Astrocyte (in vitro differentiated cells and primary cell): ENCODE measurements at regions not wholly inside any gene's neighbourhood (a gene's known extent, or its start where the extent isn't known, plus 50 kb on each side); places are given as distances from the start of the nearest gene placed in this dataset.

Experiments
- DNase-seq: peaks from one replicate; pipeline ENCODE4 v3.0.0-alpha.2; 2010; ENCODE audit warnings: low read depth
- FAIRE-seq: peaks from 2 replicates; lab custom pipeline; 2011; peaks lifted over from hg19 to GRCh38; lab: Jason Lieb, UNC
- H2AFZ ChIP-seq: 2 replicates; pipeline ENCODE4 v1.6.0; 2012; ENCODE audit warnings: low read depth, low read length, inconsistent platforms
- H3K27ac ChIP-seq: 2 replicates; pipeline ENCODE4 v1.5.1; 2011; ENCODE audit warnings: low read depth, low read length, inconsistent platforms
- H3K27me3 ChIP-seq: 2 replicates; pipeline ENCODE4 v1.6.0; 2011; ENCODE audit warnings: low read length, inconsistent platforms; ENCODE audit not compliant: insufficient read depth
- H3K36me3 ChIP-seq: 2 replicates; pipeline ENCODE4 v1.5.1; 2011; ENCODE audit warnings: low read length, inconsistent platforms; ENCODE audit not compliant: insufficient read depth
- H3K4me1 ChIP-seq: 2 replicates; pipeline ENCODE4 v1.5.1; 2011; ENCODE audit warnings: low read length, inconsistent platforms; ENCODE audit not compliant: insufficient read depth
- H3K4me2 ChIP-seq: 2 replicates; pipeline ENCODE4 v1.6.0; 2012; ENCODE audit warnings: low read length, inconsistent platforms
- H3K4me3 ChIP-seq: 2 replicates; pipeline ENCODE4 v1.5.1; 2011; ENCODE audit warnings: low read depth, mild to moderate bottlenecking, low read length, inconsistent platforms; ENCODE audit not compliant: insufficient read depth
- H3K79me2 ChIP-seq: 2 replicates; pipeline ENCODE4 v1.6.0; 2012; ENCODE audit warnings: mild to moderate bottlenecking, low read length, inconsistent platforms; ENCODE audit not compliant: insufficient read depth
- H3K9ac ChIP-seq: 2 replicates; pipeline ENCODE4 v1.6.0; 2012; ENCODE audit warnings: mild to moderate bottlenecking, low read length, inconsistent platforms
- H3K9me3 ChIP-seq: 2 replicates; pipeline ENCODE4 v1.5.1; 2012; ENCODE audit warnings: low read depth, mild to moderate bottlenecking, low read length, inconsistent platforms; ENCODE audit not compliant: insufficient read depth
- H4K20me1 ChIP-seq: 2 replicates; pipeline ENCODE4 v1.6.0; 2012; ENCODE audit warnings: low read length, inconsistent platforms; ENCODE audit not compliant: insufficient read depth
- H3K27ac Mint-ChIP-seq: one replicate; pipeline ENCODE4 v1.8.0; 2021; ENCODE audit warnings: mild to moderate bottlenecking, mixed read lengths; ENCODE audit not compliant: unreplicated experiment
- H3K27me3 Mint-ChIP-seq: one replicate; pipeline ENCODE4 v1.8.0; 2021; ENCODE audit warnings: low read depth, mixed read lengths; ENCODE audit not compliant: unreplicated experiment
- H3K36me3 Mint-ChIP-seq: one replicate; pipeline ENCODE4 v1.8.0; 2021; ENCODE audit warnings: low read depth, mixed read lengths; ENCODE audit not compliant: unreplicated experiment
- H3K4me1 Mint-ChIP-seq: one replicate; pipeline ENCODE4 v1.8.0; 2021; ENCODE audit warnings: low read depth, mixed read lengths; ENCODE audit not compliant: unreplicated experiment
- H3K4me3 Mint-ChIP-seq: one replicate; pipeline ENCODE4 v1.8.0; 2021; ENCODE audit warnings: mild to moderate bottlenecking, moderate library complexity, mixed read lengths; ENCODE audit not compliant: unreplicated experiment
- H3K9me3 Mint-ChIP-seq: one replicate; pipeline ENCODE4 v1.8.0; 2021; ENCODE audit warnings: mild to moderate bottlenecking, mixed read lengths; ENCODE audit not compliant: unreplicated experiment
- CTCF ChIP-seq: IDR thresholded peaks from 2 replicates; pipeline ENCODE4 v1.5.1; 2011; ENCODE audit warnings: low read depth, mild to moderate bottlenecking, inconsistent platforms, low read length, moderate library complexity; ENCODE audit not compliant: insufficient read depth
- EZH2 ChIP-seq: IDR thresholded peaks from 2 replicates; pipeline ENCODE4 v1.6.1; 2012; ENCODE audit warnings: mild to moderate bottlenecking, low read length, inconsistent platforms; ENCODE audit not compliant: insufficient read depth

GRCh38 chr10:60508037-60508436, 118.4 kb upstream of the ANK3 start:
- Histone ChIP-seq H3K9me3 (no peaks in the 10 kb centered on the region), H3K9ac (no peak overlapping the region), H3K79me2 (no peaks in the 10 kb centered on the region), H3K4me3 (no peak overlapping the region), H3K4me1 (no peaks in the 10 kb centered on the region), H2AFZ (no peak overlapping the region), H3K36me3 (no peaks in the 10 kb centered on the region), H3K27ac (no peak overlapping the region), H3K4me2 (no peak overlapping the region), H4K20me1 (no peaks in the 10 kb centered on the region), H3K27me3 (no peaks in the 10 kb centered on the region)
- FAIRE-seq (no peak), DNase-seq (no peak)
- H3K4me3 Mint-ChIP-seq, result no peak overlapping the region
- peaks cover 2% of the 10 kb centered on the region for H3K4me1 Mint-ChIP-seq
- H3K9me3 Mint-ChIP-seq, result no peaks in the 10 kb centered on the region
- H3K27me3 Mint-ChIP-seq, result no peaks in the 10 kb centered on the region
- no peak overlapping the region for H3K27ac Mint-ChIP-seq
- no peak for TF ChIP-seq CTCF
- TF ChIP-seq EZH2, result no peak
- no peaks in the 10 kb centered on the region for H3K36me3 Mint-ChIP-seq

- H3K4me3 ChIP-seq, result no peak overlapping the region
- H3K27ac ChIP-seq, result no peak overlapping the region
- H3K4me1 Mint-ChIP-seq, result no peaks in the 10 kb centered on the region
- no peak overlapping the region for H2AFZ ChIP-seq
- no peak overlapping the region for H3K27ac Mint-ChIP-seq
- FAIRE-seq (no peak), DNase-seq (no peak)
- H4K20me1 ChIP-seq, result no peaks in the 10 kb centered on the region
- H3K27me3 Mint-ChIP-seq, result no peaks in the 10 kb centered on the region
- no peaks in the 10 kb centered on the region for H3K9me3 ChIP-seq
- no peak overlapping the region for H3K9ac ChIP-seq
- no peaks in the 10 kb centered on the region for H3K4me1 ChIP-seq
- no peaks in the 10 kb centered on the region for H3K9me3 Mint-ChIP-seq
- no peak overlapping the region for H3K4me3 Mint-ChIP-seq
- H3K79me2 ChIP-seq, result no peaks in the 10 kb centered on the region
- H3K4me2 ChIP-seq, result no peak overlapping the region
- H3K36me3 Mint-ChIP-seq, result no peaks in the 10 kb centered on the region
- no peaks in the 10 kb centered on the region for H3K27me3 ChIP-seq
- no peaks in the 10 kb centered on the region for H3K36me3 ChIP-seq
- TF ChIP-seq CTCF, result no peak
- TF ChIP-seq EZH2, result no peak
Measured at GRCh38 chr10:60502621-60503020, 112.9 kb upstream of the ANK3 start.

GRCh38 chr10:60498985-60499384, 109.3 kb upstream of the ANK3 start:
- H3K27me3 Mint-ChIP-seq, result no peaks in the 10 kb centered on the region
- H3K4me1 Mint-ChIP-seq, result peaks cover 10% of the 10 kb centered on the region
- H3K36me3 ChIP-seq, result no peaks in the 10 kb centered on the region
- no peak for TF ChIP-seq CTCF
- TF ChIP-seq EZH2, result no peak
- DNase-seq (no peak), FAIRE-seq (no peak)
- no peak overlapping the region for H3K4me3 Mint-ChIP-seq
- no peak overlapping the region for H3K4me2 ChIP-seq
- no peak overlapping the region for H3K27ac Mint-ChIP-seq
- no peaks in the 10 kb centered on the region for H4K20me1 ChIP-seq
- H2AFZ ChIP-seq, result no peak overlapping the region
- H3K9me3 Mint-ChIP-seq, result no peaks in the 10 kb centered on the region
- H3K9me3 ChIP-seq, result no peaks in the 10 kb centered on the region
- peaks cover 7% of the 10 kb centered on the region for H3K4me1 ChIP-seq
- H3K27ac ChIP-seq, result no peak overlapping the region
- H3K79me2 ChIP-seq, result no peaks in the 10 kb centered on the region
- no peaks in the 10 kb centered on the region for H3K27me3 ChIP-seq
- no peak overlapping the region for H3K9ac ChIP-seq
- H3K36me3 Mint-ChIP-seq, result no peaks in the 10 kb centered on the region
- H3K4me3 ChIP-seq, result no peak overlapping the region
